ENCODE measurements at regions not wholly inside any gene's neighbourhood (a gene's known extent, or its start where the extent isn't known, plus 50 kb on each side); places are given as distances from the start of the nearest gene placed in this dataset.
A peak's percentile ranks its signal among the peaks of the same experiment; 100 is the strongest.
"Not testable (repeated sequence)": the region's sequence is repeated elsewhere in the genome, so short reads cannot be mapped to it uniquely, and the experiment has no call there.

GRCh38 chr3:124643453-124643852 is 86.8 kb upstream of the UMPS start:
- ATAC-seq = no peak
- no peaks in the 10 kb centered on the region for H3K9me3 ChIP-seq

GRCh38 chr3:124646186-124646585 is 84.1 kb upstream of the UMPS start:
- H3K4me3 ChIP-seq; H3K36me3 ChIP-seq; H3K27me3 ChIP-seq; H3K4me1 ChIP-seq; intact Hi-C loops (cut with DNase I); H3K27ac ChIP-seq; DNase-seq; H3K9me3 ChIP-seq: not testable (repeated sequence)
- 67% methylated on average over 3 of the region's 4 CpGs for WGBS (ENCODE audit: insufficient coverage, low coverage, low lambda C conversion rate, missing lambda C conversion rate)
- ATAC-seq = peak in 2 of 4 donors; percentile 46 to 57

More at GRCh38 chr3:124643453-124643852, 86.8 kb upstream of the UMPS start:
- 85% methylated on average over 6 of the region's 6 CpGs for WGBS (ENCODE audit: insufficient coverage, low coverage, low lambda C conversion rate, missing lambda C conversion rate)
- TF ChIP-seq CTCF (IDR thresholded peaks at IDR 0.05) (no peak), POLR2A (IDR thresholded peaks at IDR 0.05) (no peak)
- Histone ChIP-seq H3K4me3 (no peak overlapping the region), H3K4me1 (no peaks in the 10 kb centered on the region), H3K27me3 (no peaks in the 10 kb centered on the region), H3K27ac (no peak overlapping the region), H3K36me3 (no peaks in the 10 kb centered on the region)
- DNase-seq = no peak
- intact Hi-C loops (cut with DNase I) = no loop called here

- no peaks in the 10 kb centered on the region for H3K9me3 ChIP-seq
- TF ChIP-seq POLR2A (IDR thresholded peaks at IDR 0.05) (no peak), CTCF (IDR thresholded peaks at IDR 0.05) (no peak)
- ATAC-seq (no peak), DNase-seq (no peak)
- intact Hi-C loops (cut with DNase I) = no loop called here
- no peak overlapping the region for H3K27ac ChIP-seq
- no peaks in the 10 kb centered on the region for H3K27me3 ChIP-seq
- peaks cover 0 to 8% (median 0%) of the 10 kb centered on the region in 4 donors for H3K4me1 ChIP-seq
- no peak overlapping the region for H3K4me3 ChIP-seq
- H3K36me3 ChIP-seq = no peaks in the 10 kb centered on the region
- WGBS (ENCODE audit: insufficient coverage, low coverage, low lambda C conversion rate, missing lambda C conversion rate) = 95% methylated on average over 2 of the region's 2 CpGs
These were observed 81.7 kb upstream of the UMPS start for GRCh38 chr3:124648551-124648950.

GRCh38 chr3:124650798-124651197 is 79.5 kb upstream of the UMPS start:
- Histone ChIP-seq H3K27me3 (no peaks in the 10 kb centered on the region), H3K4me3 (no peak overlapping the region), H3K4me1 (peaks cover 0 to 30% (median 8%) of the 10 kb centered on the region in 4 donors), H3K9me3 (no peaks in the 10 kb centered on the region), H3K36me3 (peaks cover 0 to 3% (median 0%) of the 10 kb centered on the region in 4 donors), H3K27ac (no peak overlapping the region)
- intact Hi-C loops (cut with DNase I) = no loop called here
- TF ChIP-seq POLR2A (IDR thresholded peaks at IDR 0.05) (no peak), CTCF (IDR thresholded peaks at IDR 0.05) (no peak)
- WGBS (ENCODE audit: insufficient coverage, low coverage, low lambda C conversion rate, missing lambda C conversion rate) = 60% methylated on average over 4 of the region's 4 CpGs
- ATAC-seq = no peak
- DNase-seq = no peak

- H3K27me3 ChIP-seq; ATAC-seq; H3K36me3 ChIP-seq; H3K9me3 ChIP-seq; H3K27ac ChIP-seq; H3K4me3 ChIP-seq; DNase-seq; intact Hi-C loops (cut with DNase I): not testable (repeated sequence)
- H3K4me1 ChIP-seq = peaks cover 0 to 34% (median 8%) of the 10 kb centered on the region in 4 donors
- 100% methylated on average over 1 of the region's 1 CpG for WGBS (ENCODE audit: insufficient coverage, low coverage, low lambda C conversion rate, missing lambda C conversion rate)
These were observed 78.8 kb upstream of the UMPS start for GRCh38 chr3:124651416-124651815.

- ATAC-seq = no peak
- Histone ChIP-seq H3K4me1 (peaks cover 0 to 34% (median 8%) of the 10 kb centered on the region in 4 donors), H3K27ac (no peak overlapping the region), H3K9me3 (no peaks in the 10 kb centered on the region), H3K4me3 (no peak overlapping the region), H3K27me3 (no peaks in the 10 kb centered on the region), H3K36me3 (peaks cover 0 to 3% (median 0%) of the 10 kb centered on the region in 4 donors)
- no peak for TF ChIP-seq CTCF (IDR thresholded peaks at IDR 0.05)
- DNase-seq = no peak
- intact Hi-C loops (cut with DNase I) = no loop called here
These were observed 78.2 kb upstream of the UMPS start for GRCh38 chr3:124652009-124652408.

All from right lobe of liver (tissue), 6 donors.